Retina (tissue), 1 donor: ENCODE measurements at regions not wholly inside any gene's neighbourhood (a gene's known extent, or its start where the extent isn't known, plus 50 kb on each side); places are given as distances from the start of the nearest gene placed in this dataset.

ENCODE experiments used
- DNase-seq: peaks from one replicate; pipeline ENCODE4 v3.0.0-alpha.2; 2016

DNA sequence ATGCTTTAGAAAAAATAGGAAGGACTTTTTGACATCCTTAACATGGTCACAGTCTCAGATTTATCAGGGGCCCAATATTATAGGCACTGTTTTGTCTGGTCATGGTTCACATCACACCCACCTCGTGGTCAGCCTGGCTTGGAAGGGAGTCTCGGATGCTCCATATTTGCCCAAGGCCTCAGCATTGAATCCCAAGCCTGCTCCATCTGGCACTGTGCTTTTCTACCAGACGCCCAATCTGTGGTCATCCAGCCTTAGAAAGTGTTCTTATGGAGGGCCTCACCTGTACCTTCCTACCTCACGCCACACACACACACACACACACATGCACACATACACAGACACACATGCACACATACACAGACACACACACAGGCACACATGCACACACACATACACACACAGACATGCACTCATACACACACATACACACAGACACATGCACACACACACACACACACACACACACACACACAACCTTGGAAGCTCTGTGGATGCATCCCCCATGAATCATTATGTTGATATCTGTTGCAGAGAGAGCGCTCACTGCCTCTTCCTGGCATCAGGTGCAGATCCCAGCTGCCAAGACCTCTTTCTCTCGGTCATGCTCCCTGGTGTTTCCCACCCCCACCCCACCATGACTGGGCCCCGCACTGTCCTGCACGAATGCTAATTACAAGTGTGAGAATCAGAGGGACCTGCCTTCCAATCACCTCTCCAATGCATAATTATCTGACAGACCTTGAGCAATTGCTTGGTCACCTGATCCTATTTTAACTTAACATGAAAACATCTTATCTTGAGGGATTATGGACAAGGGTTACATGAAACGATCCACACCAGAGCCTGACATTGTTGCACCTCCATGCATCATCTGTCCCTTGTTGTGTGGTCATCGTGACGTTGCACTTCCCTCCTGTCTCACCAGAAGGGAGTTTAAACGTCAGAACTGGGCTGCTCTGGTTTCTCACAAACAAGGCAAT is 122.7 kb upstream of the TMEM72 start:
- no peak for DNase-seq

DNA sequence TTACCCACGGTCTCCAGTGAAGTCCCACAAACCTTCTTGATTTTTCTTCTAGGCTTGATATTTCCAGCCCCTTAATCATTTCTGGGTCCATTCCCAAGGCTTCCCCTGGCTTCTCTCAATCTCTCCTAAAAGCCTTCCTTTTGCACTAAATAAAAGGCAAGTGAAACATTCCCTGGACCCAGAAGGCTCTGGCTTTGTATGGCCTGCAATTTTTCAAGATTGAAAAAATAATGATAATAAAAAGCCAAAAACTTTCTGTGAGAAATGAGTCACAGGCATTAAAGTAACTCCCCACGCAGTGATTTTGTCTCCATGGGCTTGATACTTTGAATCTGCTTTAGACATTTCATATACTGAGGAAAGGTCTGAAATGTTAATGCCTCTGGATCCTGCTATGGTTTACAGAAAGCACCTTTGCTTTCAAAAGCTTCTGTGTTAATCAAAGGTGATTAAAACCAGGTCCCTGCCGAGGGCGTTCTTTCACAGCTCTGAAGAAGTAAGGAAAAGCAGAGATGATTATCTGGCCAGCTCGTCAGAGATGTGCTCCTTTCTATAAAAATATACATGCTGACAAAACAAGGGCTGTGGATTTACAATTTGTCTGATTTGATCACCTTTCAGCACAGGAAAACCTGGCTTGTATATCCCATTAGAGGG is 118.9 kb upstream of the TMEM72 start:
- no peak for DNase-seq

GRCh38 chr10:44799966-44800365 is 111.2 kb upstream of the TMEM72 start:
- DNase-seq: no peak

DNA sequence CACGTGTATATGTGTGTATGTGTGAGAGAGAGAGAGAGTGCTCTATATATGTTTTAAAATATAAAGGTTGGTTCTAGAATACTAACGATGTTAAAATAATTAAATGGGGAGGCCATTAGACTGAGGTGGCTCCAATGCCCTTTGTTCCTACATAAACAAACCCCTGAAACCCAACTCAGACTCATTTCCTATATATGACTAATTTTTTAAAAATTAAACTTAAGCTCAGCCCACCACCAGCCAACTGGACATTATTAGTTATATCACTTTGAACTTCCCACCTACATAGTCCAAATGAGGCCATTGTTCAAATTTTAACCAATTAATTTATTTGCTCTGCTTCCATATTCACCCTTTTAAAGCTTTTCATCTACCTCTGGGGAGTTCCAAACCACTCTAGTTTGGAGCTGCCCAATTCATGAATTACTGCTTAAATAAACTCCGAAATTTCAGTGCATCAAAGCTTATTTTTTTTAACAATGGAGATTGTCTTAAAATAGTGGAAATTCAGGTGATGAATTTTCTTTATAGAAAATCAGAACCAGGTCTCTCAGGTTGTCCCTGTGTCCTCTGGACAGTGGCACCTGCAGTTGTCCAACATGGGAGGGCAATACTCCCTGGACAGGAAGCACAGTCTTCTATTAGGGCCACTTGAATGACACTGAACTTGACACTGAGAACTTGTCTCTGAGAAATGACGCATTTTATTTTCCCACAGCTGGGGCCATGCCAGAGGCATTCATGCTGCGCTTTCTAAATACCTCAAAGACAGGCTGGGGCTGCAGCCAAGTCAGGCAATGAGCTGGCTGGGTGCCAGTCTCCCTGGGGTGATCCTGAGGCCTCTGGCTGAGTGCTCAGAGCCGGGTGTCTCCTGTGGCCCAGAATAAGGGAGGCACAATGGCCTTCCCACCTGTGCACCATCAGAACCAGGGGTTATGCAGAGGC is 109.5 kb upstream of the TMEM72 start:
- DNase-seq: no peak

- no peak for DNase-seq
These were observed 107.3 kb upstream of the TMEM72 start for GRCh38 chr10:44803862-44804261.

- no peak for DNase-seq
These were observed 106.5 kb upstream of the TMEM72 start for GRCh38 chr10:44804661-44805060.

DNA sequence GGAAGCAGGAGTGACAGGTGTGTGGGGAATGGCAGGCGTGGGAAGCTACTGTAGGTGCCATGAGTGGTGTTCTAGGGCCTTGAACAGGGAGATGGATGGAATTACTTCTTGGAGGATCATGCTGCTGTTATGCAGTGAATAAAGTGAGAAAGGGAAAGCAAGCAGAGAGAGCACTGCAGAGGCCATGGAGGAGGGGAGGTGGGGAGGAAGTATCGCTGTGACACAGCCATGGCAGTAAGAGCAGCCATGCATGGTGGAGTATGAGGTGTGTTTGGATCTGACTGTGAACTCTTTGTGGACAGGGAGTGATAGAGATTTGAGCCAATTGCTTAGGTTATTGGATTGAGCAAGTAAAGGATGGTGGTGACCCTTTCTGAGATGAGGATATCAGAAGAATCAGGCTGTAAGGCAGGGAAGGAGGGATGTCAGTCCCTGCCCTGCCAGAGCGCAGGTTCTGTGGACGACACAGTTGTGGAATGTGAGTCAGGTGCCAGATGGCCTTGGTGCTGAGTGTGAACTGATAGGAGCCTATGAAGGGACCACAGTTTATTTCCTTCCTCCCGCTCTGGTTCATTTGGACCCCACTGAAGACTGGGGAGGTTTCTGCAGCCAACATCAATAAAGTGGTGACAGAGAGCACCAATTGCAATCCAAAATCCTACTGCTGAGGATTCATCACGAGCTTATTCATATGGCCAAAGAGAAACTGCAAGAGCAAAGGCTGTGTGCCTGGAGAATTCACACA is 105.5 kb upstream of the TMEM72 start:
- no peak for DNase-seq

DNA sequence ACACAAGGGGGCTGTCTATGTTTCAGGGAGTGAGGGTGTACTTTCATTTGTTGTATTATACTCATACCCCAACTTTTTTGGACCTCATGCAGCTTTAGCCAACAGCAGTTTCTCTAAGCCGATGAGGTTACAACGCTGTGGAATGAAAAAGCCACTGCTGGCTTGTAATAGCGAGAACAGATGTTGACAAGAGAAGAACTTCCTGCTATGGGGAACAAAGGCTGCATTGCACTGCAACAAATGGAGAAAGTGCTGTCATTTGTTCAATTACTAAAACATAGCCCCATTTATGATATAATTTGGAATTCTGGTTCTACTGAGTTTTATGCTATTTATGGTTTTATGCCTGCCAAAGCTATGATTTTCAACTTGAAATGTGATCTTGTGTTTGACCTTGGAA is 104.2 kb upstream of the TMEM72 start:
- DNase-seq: no peak

DNA sequence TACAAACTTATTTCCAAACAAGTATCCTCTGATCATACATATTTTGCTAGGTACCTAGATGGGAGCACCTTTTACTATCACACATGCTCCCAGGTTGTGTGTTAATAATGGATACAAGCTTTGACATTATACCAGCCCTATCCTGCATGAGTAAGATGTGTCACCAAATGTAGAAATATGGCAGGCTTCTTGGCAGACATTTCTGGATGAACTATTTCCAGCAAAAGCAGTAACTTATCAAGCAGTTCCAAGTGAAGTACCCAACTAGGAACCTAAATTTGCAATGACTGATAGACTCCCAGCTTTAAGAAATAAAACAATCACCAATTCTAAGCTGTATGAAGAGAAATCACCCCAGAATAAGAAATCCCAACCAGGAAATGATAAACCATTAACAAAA is 103.7 kb upstream of the TMEM72 start:
- DNase-seq: no peak

- DNase-seq: no peak
These were observed 101.5 kb upstream of the TMEM72 start for GRCh38 chr10:44809647-44810046.

DNA sequence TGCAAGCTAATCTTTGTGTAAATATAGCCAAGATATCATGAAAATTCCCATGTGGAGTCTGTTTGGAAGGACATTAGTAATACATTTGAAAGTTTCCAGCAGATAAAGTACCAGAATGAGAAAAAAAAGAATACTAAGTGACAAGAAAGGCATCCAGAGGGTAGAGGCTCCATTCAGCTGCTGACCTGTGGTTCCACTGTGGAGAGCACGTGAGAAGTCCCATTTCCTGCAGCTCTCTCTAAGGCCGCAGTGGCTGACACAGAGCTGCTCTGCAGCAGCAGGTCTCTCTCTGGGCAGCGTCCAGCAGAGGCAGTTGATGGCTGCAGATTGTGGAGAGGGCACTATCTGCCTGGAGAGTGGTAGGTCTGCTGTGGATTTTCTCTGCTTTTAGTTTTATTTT is 100.1 kb upstream of the TMEM72 start:
- no peak for DNase-seq

DNA sequence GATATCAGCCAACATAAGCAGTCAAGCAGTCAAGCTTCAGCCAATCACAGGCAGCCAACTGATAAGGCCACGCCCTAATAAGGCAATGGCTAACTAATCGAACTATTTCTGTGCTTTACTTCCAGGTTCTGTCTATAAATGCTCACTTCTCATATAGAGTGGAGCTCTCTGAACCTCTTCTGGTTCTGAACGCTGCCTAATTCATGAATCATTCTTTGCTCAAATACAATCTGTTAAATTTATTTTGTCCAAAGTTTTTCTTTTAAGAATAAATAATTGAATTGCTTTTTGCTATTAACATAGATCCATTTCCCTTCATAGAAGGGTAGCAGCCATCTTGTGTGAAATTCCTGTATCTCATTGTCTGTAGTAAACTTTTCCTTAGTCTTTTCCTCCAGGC is 97.9 kb upstream of the TMEM72 start:
- no peak for DNase-seq

DNA sequence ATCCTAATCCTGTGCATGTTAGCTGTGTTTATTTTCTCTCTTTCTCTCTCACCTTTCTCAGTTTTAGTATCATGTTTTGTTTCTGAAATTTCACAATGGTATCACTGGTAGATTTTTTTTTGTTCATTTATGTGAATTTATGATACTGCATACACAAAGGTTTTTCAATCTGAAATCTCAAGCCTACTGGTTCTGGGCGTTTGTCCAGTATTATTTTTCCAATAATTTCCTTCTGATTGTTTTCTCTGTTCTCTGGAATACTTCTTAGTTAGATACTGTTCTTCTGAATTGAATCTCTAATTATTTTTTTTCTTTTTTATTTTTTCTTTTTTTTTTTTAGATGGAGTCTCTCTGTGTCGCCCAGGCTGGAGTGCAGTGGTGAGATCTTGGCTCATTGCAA is 96.2 kb upstream of the TMEM72 start:
- DNase-seq: no peak

DNA sequence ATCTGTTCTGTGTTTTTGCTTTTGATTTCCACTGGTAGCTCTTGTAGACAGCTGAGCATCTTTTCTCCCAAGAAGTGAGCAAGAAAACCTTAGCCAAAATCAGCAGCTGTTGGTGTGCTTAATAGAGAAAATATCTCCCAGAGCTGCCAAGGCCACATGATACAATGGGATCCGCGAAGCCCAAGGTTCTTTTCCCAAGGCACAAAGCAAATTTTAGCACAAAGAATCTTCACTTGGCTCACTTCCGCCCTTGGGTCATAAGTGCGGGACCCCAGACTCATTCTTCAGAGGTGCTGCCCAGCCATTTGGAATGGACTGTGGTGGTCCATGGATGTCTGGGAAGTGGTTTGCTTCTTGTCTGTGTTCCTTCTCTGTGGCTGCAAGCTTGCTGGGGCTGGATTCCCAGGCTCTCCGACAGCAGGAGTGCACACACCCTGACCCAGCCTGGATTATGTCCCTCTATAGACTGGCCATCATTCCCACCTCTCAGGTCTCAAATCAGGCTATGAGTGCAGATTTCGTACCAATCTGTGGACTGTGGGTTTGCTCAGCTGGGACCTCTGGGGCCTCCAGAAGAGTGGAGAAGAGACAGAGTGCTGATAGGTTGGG is 93.0 kb upstream of the TMEM72 start:
- no peak for DNase-seq

DNA sequence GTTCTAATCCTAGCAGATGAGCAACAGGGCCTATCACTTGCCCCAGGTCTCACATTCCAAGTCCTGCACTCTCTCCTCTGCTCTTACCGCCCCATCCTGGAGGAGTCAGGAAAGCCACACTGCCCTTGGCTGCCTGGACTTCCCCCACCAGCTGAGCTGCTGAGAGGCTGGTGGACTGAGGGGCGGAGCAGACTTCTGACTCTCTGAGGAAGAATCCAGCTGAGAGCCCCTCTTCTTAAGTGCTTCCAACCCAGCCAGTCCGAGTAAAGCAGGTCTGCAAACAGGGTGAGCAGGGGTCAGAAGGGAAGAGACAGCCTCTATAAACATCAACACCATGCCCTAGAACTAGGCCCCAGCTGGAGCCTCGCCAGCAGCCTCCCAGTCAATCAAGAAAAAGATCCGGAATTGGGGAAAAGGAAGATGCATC is 92.4 kb upstream of the TMEM72 start:
- DNase-seq: no peak

DNA sequence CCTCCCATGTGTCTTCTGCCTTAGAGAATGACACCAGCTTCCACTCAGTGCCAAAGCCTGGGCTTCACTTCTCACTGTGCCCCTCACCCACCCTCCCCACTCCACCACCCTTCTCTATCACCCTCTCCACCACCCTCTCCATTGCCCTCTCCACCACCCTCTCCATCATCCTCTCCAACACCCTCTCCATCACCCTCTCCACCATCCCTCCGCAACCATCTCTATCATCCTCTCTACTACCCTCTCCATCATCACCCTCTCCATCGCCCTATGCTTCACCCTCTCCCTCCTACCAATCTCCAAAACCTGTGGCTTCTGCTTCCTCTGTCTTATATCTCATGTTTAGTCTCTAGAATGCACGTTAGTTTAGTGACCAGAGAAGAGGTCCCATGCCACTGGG is 91.0 kb upstream of the TMEM72 start:
- DNase-seq: no peak

DNA sequence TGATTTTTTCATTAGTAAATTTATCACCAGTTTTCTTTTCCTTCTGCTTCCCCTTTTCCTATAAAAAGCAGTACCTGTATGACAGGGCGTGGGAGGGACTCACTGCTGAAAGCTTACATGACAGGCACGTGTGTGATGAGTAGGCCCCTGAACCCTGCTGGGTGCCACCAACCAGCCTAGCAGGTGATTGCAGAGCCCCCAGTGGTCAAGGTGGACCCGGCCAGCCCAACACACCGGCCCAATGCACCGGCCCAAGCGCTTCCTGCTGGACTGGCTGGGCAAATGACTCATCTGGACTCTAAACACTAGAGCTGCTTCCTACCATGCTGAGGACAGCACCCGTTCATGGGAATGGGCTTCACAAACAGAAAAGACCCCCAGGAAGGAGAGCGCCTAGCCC is 89.8 kb upstream of the TMEM72 start:
- DNase-seq: no peak

DNA sequence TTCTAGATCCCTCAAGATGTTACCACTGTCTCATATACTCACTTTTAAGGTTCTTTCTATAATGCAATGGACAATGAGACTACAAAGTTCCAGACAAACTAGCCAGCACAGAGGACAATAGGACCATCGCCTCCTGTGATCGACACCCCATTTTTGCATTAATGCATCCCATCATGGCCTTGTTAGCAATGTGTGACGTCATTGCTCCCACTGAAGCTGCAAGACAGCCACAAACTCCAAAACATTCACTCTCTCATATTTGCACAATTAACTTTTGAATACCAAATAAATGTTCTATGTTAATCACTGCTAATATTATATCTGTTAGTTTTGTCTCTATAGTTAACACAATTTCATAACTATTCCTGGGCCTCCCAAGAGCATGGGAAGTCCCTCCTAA is 88.8 kb upstream of the TMEM72 start:
- no peak for DNase-seq

GRCh38 chr10:44822966-44823365 is 88.2 kb upstream of the TMEM72 start:
- DNase-seq: no peak

GRCh38 chr10:44824607-44825006 is 86.5 kb upstream of the TMEM72 start:
- no peak for DNase-seq

DNA sequence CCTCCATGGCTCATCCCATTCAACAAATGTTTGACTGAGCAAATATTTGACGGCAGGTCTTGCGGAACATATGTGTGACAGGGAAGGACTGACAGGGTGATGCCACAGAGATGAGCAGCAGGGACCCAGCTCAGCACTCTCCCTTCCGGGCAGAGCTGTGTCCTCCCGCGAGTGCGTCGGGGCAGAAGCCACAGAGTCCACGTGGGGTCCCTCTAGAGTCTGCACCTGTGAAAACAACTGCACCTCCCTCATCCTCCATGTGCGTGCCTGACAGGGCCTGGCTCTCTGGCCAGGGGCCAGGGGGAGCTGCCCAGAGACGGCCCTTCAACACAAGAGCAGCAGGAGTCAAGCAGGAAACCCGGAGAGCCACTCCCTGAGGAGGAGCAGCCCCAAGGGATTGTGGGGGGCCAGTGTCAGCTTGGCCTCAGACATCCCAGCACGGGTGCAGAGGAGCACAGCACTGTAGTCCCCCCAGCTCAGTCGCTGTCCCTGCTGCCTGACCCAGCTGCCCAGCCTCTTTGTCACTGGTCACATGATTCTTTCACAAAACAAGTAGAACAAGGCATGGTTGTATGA is 83.6 kb upstream of the TMEM72 start:
- no peak for DNase-seq
